BLaER1 treated with 17β-estradiol and CSF1 and Interleukin-3, amounts not matched to agents 10 nM and 100 nM (cell line): ENCODE measurements at regions not wholly inside any gene's neighbourhood (a gene's known extent, or its start where the extent isn't known, plus 50 kb on each side); places are given as distances from the start of the nearest gene placed in this dataset.

ENCODE experiments used
- H3K27ac ChIP-seq, 11 experiments: shearing (Covaris generic); formaldehyde crosslinking; 2 replicates each; pipeline ENCODE4 v1.8.1; 2022
- H3K27me3 ChIP-seq, 11 experiments: shearing (Covaris generic); formaldehyde crosslinking; 2 replicates each; pipeline ENCODE4 v1.8.1; 2022
- H3K36me3 ChIP-seq, 11 experiments: shearing (Covaris generic); formaldehyde crosslinking; 2 replicates each; pipeline ENCODE4 v1.8.1; 2022
- H3K4me1 ChIP-seq, 10 experiments: shearing (Covaris generic); formaldehyde crosslinking; 2 replicates each; pipeline ENCODE4 v1.8.1; 2022
- H3K4me2 ChIP-seq, 11 experiments: shearing (Covaris generic); formaldehyde crosslinking; 2 replicates each; pipeline ENCODE4 v1.8.1; 2022
- H3K4me3 ChIP-seq, 10 experiments: shearing (Covaris generic); formaldehyde crosslinking; 2 replicates each; pipeline ENCODE4 v1.8.1; 2022
- H3K9ac ChIP-seq, 11 experiments: shearing (Covaris generic); formaldehyde crosslinking; 2 replicates each; pipeline ENCODE4 v1.8.1; 2022
- H3K9me3 ChIP-seq, 11 experiments: shearing (Covaris generic); formaldehyde crosslinking; replicated peaks in 1 of 11; 2 replicates each; pipeline ENCODE4 v1.8.1; 2022
- H4K20me1 ChIP-seq, 11 experiments: shearing (Covaris generic); formaldehyde crosslinking; 2 replicates each; pipeline ENCODE4 v1.8.1; 2022
- Cebpa-rat ChIP-seq, 11 experiments: shearing (Covaris generic); IDR thresholded peaks; 2 replicates each; pipeline ENCODE4 v1.8.1; 2022

GRCh38 chr5:171654881-171655280 is 130.7 kb upstream of the SMIM23 start:
- Histone ChIP-seq H3K9me3 (peaks cover 9 to 21% (median 18%) of the 10 kb centered on the region in 11 experiments; a peak in 19 of 22 replicates), H3K27ac (no peak overlapping the region)

GRCh38 chr5:171657473-171657872 is 128.1 kb upstream of the SMIM23 start:
- H3K9me3 ChIP-seq: peaks cover 9 to 21% (median 18%) of the 10 kb centered on the region in 11 experiments; a peak in 19 of 22 replicates
- no peak overlapping the region for H3K4me2 ChIP-seq
- H4K20me1 ChIP-seq: no peaks in the 10 kb centered on the region
- peaks cover 0 to 11% (median 7%) of the 10 kb centered on the region in 10 experiments; a peak in 12 of 20 replicates for H3K4me1 ChIP-seq
- H3K9ac ChIP-seq: no peak overlapping the region
- no peaks in the 10 kb centered on the region for H3K27me3 ChIP-seq
- no peak overlapping the region for H3K4me3 ChIP-seq
- TF ChIP-seq Cebpa-rat (IDR thresholded peaks at IDR 0.05): no peak
- H3K27ac ChIP-seq: no peak overlapping the region
- H3K36me3 ChIP-seq: no peaks in the 10 kb centered on the region

More at GRCh38 chr5:171654881-171655280, 130.7 kb upstream of the SMIM23 start:
- Histone ChIP-seq H3K4me3 (no peak overlapping the region), H3K4me1 (no peaks in the 10 kb centered on the region), H3K27me3 (no peaks in the 10 kb centered on the region), H3K9ac (no peak overlapping the region), H3K4me2 (no peak overlapping the region), H3K36me3 (no peaks in the 10 kb centered on the region), H4K20me1 (no peaks in the 10 kb centered on the region)
- no peak for TF ChIP-seq Cebpa-rat (IDR thresholded peaks at IDR 0.05)

- Histone ChIP-seq H3K9me3 (peaks cover 0 to 7% (median 2%) of the 10 kb centered on the region in 11 experiments; a peak in 9 of 22 replicates), H3K36me3 (no peaks in the 10 kb centered on the region), H3K9ac (no peak overlapping the region), H4K20me1 (no peaks in the 10 kb centered on the region), H3K4me3 (no peak overlapping the region), H3K27ac (no peak overlapping the region), H3K4me1 (peaks cover 0 to 11% (median 7%) of the 10 kb centered on the region in 10 experiments; a peak in 12 of 20 replicates), H3K27me3 (no peaks in the 10 kb centered on the region), H3K4me2 (peak overlapping the region in 4 of 11 experiments; percentile 3 to 48 (median 30); a peak in 4 of 22 replicates)
- no peak for TF ChIP-seq Cebpa-rat (IDR thresholded peaks at IDR 0.05)
Measured at GRCh38 chr5:171659896-171660295, 125.7 kb upstream of the SMIM23 start.

GRCh38 chr5:171660434-171660833 is 125.2 kb upstream of the SMIM23 start:
- TF ChIP-seq Cebpa-rat (IDR thresholded peaks at IDR 0.05): no peak
- Histone ChIP-seq H3K4me3 (no peak overlapping the region), H3K4me2 (peak overlapping the region in 9 of 11 experiments; percentile 3 to 48 (median 12); a peak in 12 of 22 replicates), H3K27ac (no peak overlapping the region), H4K20me1 (no peaks in the 10 kb centered on the region), H3K36me3 (no peaks in the 10 kb centered on the region), H3K9ac (no peak overlapping the region), H3K27me3 (no peaks in the 10 kb centered on the region), H3K4me1 (peaks cover 0 to 11% (median 7%) of the 10 kb centered on the region in 10 experiments; a peak in 12 of 20 replicates), H3K9me3 (peaks cover 0 to 7% (median 0%) of the 10 kb centered on the region in 11 experiments; a peak in 3 of 22 replicates)

- no peak overlapping the region for H3K4me3 ChIP-seq
- H3K27ac ChIP-seq: no peak overlapping the region
- peaks cover 0 to 11% (median 7%) of the 10 kb centered on the region in 10 experiments; a peak in 12 of 20 replicates for H3K4me1 ChIP-seq
- no peaks in the 10 kb centered on the region for H4K20me1 ChIP-seq
- TF ChIP-seq Cebpa-rat (IDR thresholded peaks at IDR 0.05): no peak
- peaks cover 0 to 7% (median 0%) of the 10 kb centered on the region in 11 experiments; a peak in 3 of 22 replicates for H3K9me3 ChIP-seq
- no peaks in the 10 kb centered on the region for H3K36me3 ChIP-seq
- no peak overlapping the region for H3K9ac ChIP-seq
- H3K27me3 ChIP-seq: no peaks in the 10 kb centered on the region
- no peak overlapping the region for H3K4me2 ChIP-seq
Measured at GRCh38 chr5:171661143-171661542, 124.5 kb upstream of the SMIM23 start.

GRCh38 chr5:171663311-171664085 is 122.1 kb upstream of the SMIM23 start:
- no peaks in the 10 kb centered on the region for H4K20me1 ChIP-seq
- no peak overlapping the region for H3K4me2 ChIP-seq
- H3K27ac ChIP-seq: no peak overlapping the region
- peaks cover 0 to 11% (median 7%) of the 10 kb centered on the region in 10 experiments; a peak in 12 of 20 replicates for H3K4me1 ChIP-seq
- no peak overlapping the region for H3K9ac ChIP-seq
- no peak for TF ChIP-seq Cebpa-rat (IDR thresholded peaks at IDR 0.05)
- H3K27me3 ChIP-seq: no peaks in the 10 kb centered on the region
- no peak overlapping the region for H3K4me3 ChIP-seq
- H3K36me3 ChIP-seq: no peaks in the 10 kb centered on the region
- H3K9me3 ChIP-seq: peaks cover 0 to 7% (median 0%) of the 10 kb centered on the region in 11 experiments; a peak in 3 of 22 replicates

GRCh38 chr5:171664489-171664888 is 121.1 kb upstream of the SMIM23 start:
- H3K4me2 ChIP-seq: no peak overlapping the region
- peaks cover 0 to 7% (median 0%) of the 10 kb centered on the region in 11 experiments; a peak in 3 of 22 replicates for H3K9me3 ChIP-seq
- H3K27me3 ChIP-seq: no peaks in the 10 kb centered on the region
- H3K27ac ChIP-seq: no peak overlapping the region
- H3K4me3 ChIP-seq: no peak overlapping the region
- TF ChIP-seq Cebpa-rat (IDR thresholded peaks at IDR 0.05): no peak
- no peaks in the 10 kb centered on the region for H3K36me3 ChIP-seq
- peaks cover 0 to 11% (median 7%) of the 10 kb centered on the region in 10 experiments; a peak in 12 of 20 replicates for H3K4me1 ChIP-seq
- H3K9ac ChIP-seq: no peak overlapping the region
- H4K20me1 ChIP-seq: no peaks in the 10 kb centered on the region

GRCh38 chr5:171666815-171667214 is 118.8 kb upstream of the SMIM23 start:
- Histone ChIP-seq H4K20me1 (no peaks in the 10 kb centered on the region), H3K9me3 (peaks cover 0 to 7% (median 0%) of the 10 kb centered on the region in 11 experiments; a peak in 3 of 22 replicates), H3K9ac (no peak overlapping the region), H3K27ac (no peak overlapping the region), H3K4me1 (no peaks in the 10 kb centered on the region), H3K27me3 (no peaks in the 10 kb centered on the region), H3K36me3 (no peaks in the 10 kb centered on the region), H3K4me3 (no peak overlapping the region), H3K4me2 (no peak overlapping the region)
- TF ChIP-seq Cebpa-rat (IDR thresholded peaks at IDR 0.05): no peak

- no peak overlapping the region for H3K9ac ChIP-seq
- H3K4me3 ChIP-seq: no peak overlapping the region
- no peaks in the 10 kb centered on the region for H3K27me3 ChIP-seq
- H3K27ac ChIP-seq: no peak overlapping the region
- H3K4me1 ChIP-seq: no peaks in the 10 kb centered on the region
- H3K9me3 ChIP-seq: peaks cover 0 to 7% (median 0%) of the 10 kb centered on the region in 11 experiments; a peak in 3 of 22 replicates
- H3K36me3 ChIP-seq: no peaks in the 10 kb centered on the region
- no peaks in the 10 kb centered on the region for H4K20me1 ChIP-seq
- H3K4me2 ChIP-seq: no peak overlapping the region
- no peak for TF ChIP-seq Cebpa-rat (IDR thresholded peaks at IDR 0.05)
Measured at GRCh38 chr5:171667341-171668096, 118.1 kb upstream of the SMIM23 start.
